Kidney (tissue), 13 donors: ENCODE measurements at regions not wholly inside any gene's neighbourhood (a gene's known extent, or its start where the extent isn't known, plus 50 kb on each side); places are given as distances from the start of the nearest gene placed in this dataset.

Experiments
- DNase-seq, 5 donors: peaks; one replicate each; pipeline ENCODE4 v3.0.0-alpha.2; 2013 to 2020
- FAIRE-seq: peaks from 2 replicates; lab custom pipeline; 2012; peaks lifted over from hg19 to GRCh38; lab: Jason Lieb, UNC
- H3K27ac ChIP-seq, 2 donors: one replicate each; pipeline ENCODE4 v1.7.0; 2013; ENCODE audit warnings: low read depth in 2 of 2, low read length in 2 of 2, inconsistent platforms in 1 of 2
- H3K27me3 ChIP-seq: one replicate; pipeline ENCODE4 v1.7.1; 2013; ENCODE audit warnings: low read length, inconsistent platforms; ENCODE audit not compliant: control insufficient read depth, insufficient read depth
- H3K36me3 ChIP-seq, 3 donors: one replicate each; pipeline versions ENCODE4 v1.7.0 to v1.7.1; 2013; ENCODE audit warnings: low read length in 3 of 3, control low read depth in 1 of 3, inconsistent platforms in 1 of 3; ENCODE audit not compliant: insufficient read depth in 3 of 3, control insufficient read depth in 2 of 3
- H3K4me1 ChIP-seq, 3 donors: one replicate each; pipeline versions ENCODE4 v1.7.0 to v1.7.1; 2013; ENCODE audit warnings: low read length in 3 of 3, inconsistent platforms in 1 of 3, low read depth in 1 of 3; ENCODE audit not compliant: control insufficient read depth in 2 of 3, insufficient read depth in 2 of 3
- H3K4me3 ChIP-seq, 3 donors: one replicate each; pipeline versions ENCODE4 v1.7.0 to v1.8.1; 2013; ENCODE audit warnings: low read length in 3 of 3, control low read depth in 1 of 3, inconsistent platforms in 1 of 3
- H3K9ac ChIP-seq, 3 donors: one replicate each; pipeline versions ENCODE4 v1.7.0 to v1.7.1; 2013; ENCODE audit warnings: low read length in 3 of 3, control low read depth in 1 of 3, inconsistent platforms in 1 of 3
- H3K9me3 ChIP-seq, 3 donors: one replicate each; pipeline versions ENCODE4 v1.7.0 to v1.7.1; 2013; ENCODE audit warnings: low read length in 3 of 3, control low read depth in 1 of 3, inconsistent platforms in 1 of 3; ENCODE audit not compliant: control insufficient read depth in 2 of 3, insufficient read depth in 1 of 3
- CTCF ChIP-seq: IDR thresholded peaks from 3 replicates; pipeline ENCODE4 v1.5.1; 2012; ENCODE audit warnings: mild to moderate bottlenecking, moderate library complexity, borderline replicate concordance; ENCODE audit not compliant: insufficient read depth; ENCODE audit errors: extremely low read depth
- intact Hi-C: fragments of 100-400 bp; cut with DNase I; formaldehyde crosslinking; loops from one replicate; pipeline ENCODE4 v1.11.1; 2022
- donor health status: control.
- donor health status: control.
- donor health status: control.
- donor health status: control.
- donor health status: control.
- donor health status: DM: yes; HTN: yes; CAD: no.
- donor health status: Normal renal cell carcinoma (clear cell type).

GRCh38 chr2:16010011-16010410 is 69.7 kb downstream of the MYCN start:
- no peak overlapping the region for H3K27ac ChIP-seq
- H3K27me3 ChIP-seq = no peaks in the 10 kb centered on the region
- no peak overlapping the region for H3K9ac ChIP-seq
- DNase-seq = no peak
- TF ChIP-seq CTCF = no peak
- no peaks in the 10 kb centered on the region for H3K36me3 ChIP-seq
- intact Hi-C loops = no loop called here
- H3K4me3 ChIP-seq = no peak overlapping the region
- no peak for FAIRE-seq
- H3K4me1 ChIP-seq = peaks cover 0 to 2% (median 0%) of the 10 kb centered on the region in 3 donors
- H3K9me3 ChIP-seq = no peaks in the 10 kb centered on the region

- no peak overlapping the region for H3K9ac ChIP-seq
- no peaks in the 10 kb centered on the region for H3K27me3 ChIP-seq
- H3K4me3 ChIP-seq = no peak overlapping the region
- no peak for DNase-seq
- no peak for FAIRE-seq
- intact Hi-C loops = no loop called here
- H3K36me3 ChIP-seq = no peaks in the 10 kb centered on the region
- no peak for TF ChIP-seq CTCF
- H3K9me3 ChIP-seq = no peaks in the 10 kb centered on the region
- H3K4me1 ChIP-seq = peaks cover 0 to 2% (median 0%) of the 10 kb centered on the region in 3 donors
- H3K27ac ChIP-seq = no peak overlapping the region
Measured at GRCh38 chr2:16009560-16009959, 69.2 kb downstream of the MYCN start.

GRCh38 chr2:16008856-16009255 is 68.5 kb downstream of the MYCN start:
- no peak for TF ChIP-seq CTCF
- Histone ChIP-seq H3K27ac (no peak overlapping the region), H3K4me3 (no peak overlapping the region), H3K9me3 (no peaks in the 10 kb centered on the region), H3K27me3 (no peaks in the 10 kb centered on the region), H3K36me3 (no peaks in the 10 kb centered on the region), H3K9ac (no peak overlapping the region), H3K4me1 (peaks cover 0 to 2% (median 0%) of the 10 kb centered on the region in 3 donors)
- FAIRE-seq (no peak), DNase-seq (no peak)
- intact Hi-C loops = no loop called here

GRCh38 chr2:16008331-16008850 is 68.0 kb downstream of the MYCN start:
- H3K4me1 ChIP-seq = peaks cover 0 to 1% (median 0%) of the 10 kb centered on the region in 3 donors
- no peak for DNase-seq
- H3K36me3 ChIP-seq = no peaks in the 10 kb centered on the region
- no peak overlapping the region for H3K27ac ChIP-seq
- intact Hi-C loops = no loop called here
- no peak for FAIRE-seq
- no peaks in the 10 kb centered on the region for H3K9me3 ChIP-seq
- H3K4me3 ChIP-seq = no peak overlapping the region
- no peak for TF ChIP-seq CTCF
- no peak overlapping the region for H3K9ac ChIP-seq
- no peaks in the 10 kb centered on the region for H3K27me3 ChIP-seq
